Sciatic nerve (tissue), 2 donors: ENCODE measurements at regions not wholly inside any gene's neighbourhood (a gene's known extent, or its start where the extent isn't known, plus 50 kb on each side); places are given as distances from the start of the nearest gene placed in this dataset.

ENCODE experiments used
- ATAC-seq: fragments of 200-7000 bp; cut with Tn5 transposase; one replicate; pipeline ENCODE4 v1.9.1; 2020; ENCODE audit warnings: mild to moderate bottlenecking, moderate library complexity
- DNase-seq: peaks from one replicate; pipeline ENCODE4 v3.0.0-alpha.2; 2020; ENCODE audit warnings: low spot score
- intact Hi-C: fragments of 100-400 bp; cut with DNase I; formaldehyde crosslinking; loops from one replicate; pipeline ENCODE4 v1.14.2; 2022
- donor health status: DM: no; HTN: no; CAD: no.
- donor health status: DM: no; HTN: no; CAD: no.

DNA sequence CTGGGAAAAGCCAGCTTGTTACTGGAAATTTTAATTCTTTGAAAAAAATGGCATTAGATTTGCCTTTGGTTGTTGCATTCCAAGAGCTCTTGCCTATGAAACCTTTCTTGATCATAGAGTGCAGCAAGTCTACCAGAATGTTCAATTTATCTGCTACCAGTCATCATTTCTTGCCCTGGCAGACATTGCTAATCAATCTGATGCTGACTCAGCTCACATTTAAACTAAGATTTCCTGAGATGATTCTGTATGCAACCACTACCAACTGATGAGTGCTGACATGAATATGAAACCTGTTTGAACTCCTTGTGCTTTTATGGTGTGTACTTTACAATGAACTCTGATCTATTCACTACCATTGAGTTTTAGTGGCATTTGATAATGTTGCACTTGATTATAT is 166.5 kb upstream of the SALL1 start:
- intact Hi-C loops: no loop called here
- DNase-seq: no peak
- ATAC-seq: no peak

DNA sequence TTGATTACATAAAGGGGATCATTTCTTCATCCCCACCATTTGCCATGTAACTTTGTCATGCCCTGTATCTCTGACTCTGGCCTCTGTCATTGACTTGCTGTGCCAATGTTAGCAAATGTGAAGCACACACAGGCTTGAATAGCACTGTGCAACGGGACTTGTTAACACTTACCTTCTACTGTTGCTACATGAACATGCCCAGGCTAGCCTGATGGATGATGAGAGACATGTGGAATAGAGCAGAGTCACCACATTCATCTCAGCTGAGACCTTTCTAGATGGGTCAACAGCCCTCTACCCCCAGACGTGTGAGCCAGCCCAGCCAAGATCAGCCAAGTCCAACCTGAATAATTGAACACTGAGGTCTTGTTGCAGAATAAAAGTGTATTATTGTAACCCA is 162.1 kb upstream of the SALL1 start:
- no peak for DNase-seq
- no peak for ATAC-seq

DNA sequence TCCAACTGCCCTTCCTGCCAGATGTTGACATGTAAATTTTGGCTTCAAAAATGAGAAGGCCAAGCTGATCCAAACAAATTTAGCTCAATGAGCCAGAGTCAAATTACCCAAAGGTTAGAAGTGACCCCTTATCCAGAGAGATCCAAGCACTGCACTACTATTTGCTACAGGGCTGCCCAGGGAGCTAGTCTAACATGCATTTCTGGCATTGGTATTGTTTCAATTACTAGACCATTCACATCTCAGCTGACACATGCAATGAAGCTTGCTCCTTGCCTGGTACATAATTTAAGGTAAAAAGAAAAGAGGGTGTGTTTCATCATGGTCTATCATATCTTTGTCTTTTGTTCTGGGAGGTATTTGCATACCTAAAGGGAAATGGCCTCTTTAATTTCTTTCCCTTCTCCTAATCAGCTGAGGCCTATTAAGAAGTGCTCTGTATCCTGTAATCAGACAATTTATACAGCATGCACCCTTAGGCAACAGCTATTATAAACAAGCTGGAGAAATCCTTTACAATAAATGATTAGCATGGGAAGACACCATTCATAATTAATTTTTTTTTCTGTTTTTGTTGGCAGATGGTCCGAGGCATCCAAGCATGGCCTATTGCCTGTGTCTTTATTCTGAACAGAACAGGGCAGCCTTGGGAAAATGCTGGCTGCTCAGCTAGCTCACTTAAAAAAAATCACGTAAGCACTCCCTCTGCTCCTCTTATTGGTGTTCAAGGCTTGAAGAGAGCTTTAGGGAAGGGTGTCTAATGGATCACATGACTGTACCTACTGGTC is 161.5 kb upstream of the SALL1 start:
- DNase-seq (no peak), ATAC-seq (no peak)
- intact Hi-C loops: no loop called here

More for the DNA sequence above, 162.1 kb upstream of the SALL1 start:
- intact Hi-C loops: no loop called here

DNA sequence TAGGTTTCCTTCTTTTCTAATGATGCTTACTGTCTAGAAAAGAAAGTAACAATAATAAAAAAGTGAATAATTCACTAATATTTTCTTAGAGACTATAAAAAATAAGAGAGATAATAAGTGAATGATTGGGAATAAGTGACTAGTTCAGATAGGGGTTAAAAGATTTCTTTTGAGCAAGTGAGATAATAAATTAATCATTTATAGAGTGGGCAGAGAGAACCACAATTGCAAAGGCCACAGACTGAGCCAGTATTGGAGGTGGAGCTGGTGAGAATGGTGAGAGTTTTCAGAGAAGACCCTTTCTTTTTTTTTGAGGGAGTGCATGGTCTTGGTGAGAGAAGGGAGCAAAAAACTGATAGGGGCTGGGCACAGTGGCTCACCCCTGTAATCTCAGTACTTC is 159.1 kb upstream of the SALL1 start:
- intact Hi-C loops: no loop called here
- DNase-seq (no peak), ATAC-seq (no peak)

DNA sequence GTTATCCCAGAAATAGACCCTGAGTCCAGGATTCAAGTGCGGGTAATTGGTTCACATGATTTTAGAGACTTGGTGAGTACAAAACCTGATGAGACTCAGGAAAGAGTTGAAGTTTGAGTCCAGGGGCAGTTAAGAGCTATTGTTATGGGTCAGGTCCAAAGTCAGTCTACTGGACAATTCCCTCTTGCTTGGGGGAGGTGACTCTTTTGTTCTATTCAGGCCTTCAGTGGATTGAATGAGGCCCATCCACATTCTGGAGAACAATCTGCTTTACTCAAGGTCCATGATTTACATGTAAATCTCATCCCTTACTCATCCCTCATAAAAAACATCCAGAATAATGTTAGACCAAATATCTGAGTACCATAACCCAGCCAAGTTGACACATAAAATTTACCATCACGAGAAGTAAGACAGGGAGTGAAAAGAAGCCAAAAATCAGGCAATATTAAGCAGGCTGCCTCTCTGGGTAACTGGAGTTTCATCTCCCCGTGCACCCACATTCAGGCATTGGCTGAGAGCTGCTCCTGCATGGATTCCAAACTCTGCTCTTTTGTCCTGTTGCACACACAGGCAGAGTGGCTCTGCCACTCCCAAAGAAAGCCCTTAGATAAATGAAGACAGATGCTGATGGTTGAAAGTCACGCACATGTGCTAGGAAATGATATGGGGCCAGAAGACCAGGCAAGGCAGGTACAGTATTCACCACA is 156.0 kb upstream of the SALL1 start:
- intact Hi-C loops: no loop called here
- DNase-seq: no peak
- no peak for ATAC-seq

DNA sequence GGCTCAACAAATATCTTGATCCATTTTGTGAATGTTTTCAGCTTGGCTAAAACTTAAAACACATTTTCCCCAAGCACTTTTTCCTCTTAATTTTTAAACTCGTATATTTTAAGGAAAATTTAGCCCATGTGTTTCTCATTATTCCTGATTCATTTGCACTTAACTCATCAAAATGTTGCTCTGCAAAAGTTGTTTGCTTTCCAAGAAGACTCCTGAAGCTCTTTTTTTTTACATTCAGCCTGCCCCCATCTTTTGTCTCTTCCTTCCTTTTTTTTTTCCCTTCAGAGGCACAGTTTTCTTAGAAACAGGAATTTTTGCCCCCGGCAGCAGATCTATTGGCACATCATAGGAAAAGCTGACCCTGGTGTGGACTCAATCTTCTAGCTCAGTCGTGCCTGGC is 155.0 kb upstream of the SALL1 start:
- DNase-seq: no peak
- intact Hi-C loops: no loop called here
- ATAC-seq: no peak

DNA sequence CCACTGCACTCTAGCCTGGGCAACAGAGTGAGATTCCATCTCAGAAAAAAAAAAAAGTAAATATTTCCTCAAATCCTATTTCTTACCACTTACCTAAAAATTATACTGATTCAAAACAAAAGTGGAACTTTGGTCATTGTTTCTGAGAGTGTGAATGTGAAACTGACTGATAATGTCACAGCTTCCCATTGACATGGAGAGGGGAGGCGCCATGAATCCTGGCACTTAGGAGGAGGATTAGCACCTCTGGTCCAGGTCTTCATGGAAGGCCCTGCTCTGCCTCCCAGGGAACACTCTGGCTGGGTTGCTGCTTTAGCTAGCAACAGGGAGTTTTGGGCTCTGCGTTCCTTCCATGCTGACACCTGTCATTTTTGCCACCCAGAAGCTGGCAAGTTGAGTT is 154.3 kb upstream of the SALL1 start:
- DNase-seq: no peak
- intact Hi-C loops: no loop called here
- ATAC-seq: no peak

DNA sequence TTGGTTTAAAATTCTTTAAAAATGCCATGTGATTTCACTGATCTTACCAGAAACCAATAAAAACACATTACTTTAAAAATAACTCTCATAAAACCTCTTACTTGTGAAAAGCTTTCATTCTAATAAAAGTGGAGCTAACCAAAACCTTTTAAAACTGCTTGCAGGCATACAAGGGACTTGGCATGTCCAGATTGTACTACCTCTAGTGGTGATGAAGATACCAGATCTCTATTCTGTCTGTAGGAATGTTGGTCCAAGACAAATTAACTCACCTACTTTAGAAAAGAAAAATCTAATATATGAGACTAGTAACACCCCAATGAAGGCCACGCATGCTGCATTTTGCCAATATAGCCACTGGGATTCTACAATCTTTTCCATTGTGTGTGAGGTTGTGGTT is 151.0 kb upstream of the SALL1 start:
- intact Hi-C loops: no loop called here
- ATAC-seq: no peak

DNA sequence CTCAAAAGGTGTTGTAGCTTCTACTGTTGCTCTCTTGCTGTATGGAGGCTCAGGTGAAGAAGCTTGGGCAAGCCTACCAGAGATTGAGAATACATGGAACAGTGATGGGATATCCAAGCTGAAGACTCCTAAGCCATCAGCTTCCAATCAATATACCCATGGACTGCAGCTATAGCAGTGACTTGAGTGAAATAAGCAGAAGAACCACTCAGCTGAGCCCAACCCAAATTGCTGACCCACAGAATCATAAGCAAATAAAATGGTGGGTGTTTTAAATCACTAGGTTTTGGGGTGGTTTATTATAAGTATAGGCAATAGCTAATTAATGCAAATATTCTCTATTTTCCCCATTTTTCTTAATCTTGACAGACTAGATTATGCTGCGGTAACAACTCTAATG is 147.7 kb upstream of the SALL1 start:
- no peak for DNase-seq
- ATAC-seq: no peak
- intact Hi-C loops: no loop called here

More for the DNA sequence above, 151.0 kb upstream of the SALL1 start:
- DNase-seq: no peak

DNA sequence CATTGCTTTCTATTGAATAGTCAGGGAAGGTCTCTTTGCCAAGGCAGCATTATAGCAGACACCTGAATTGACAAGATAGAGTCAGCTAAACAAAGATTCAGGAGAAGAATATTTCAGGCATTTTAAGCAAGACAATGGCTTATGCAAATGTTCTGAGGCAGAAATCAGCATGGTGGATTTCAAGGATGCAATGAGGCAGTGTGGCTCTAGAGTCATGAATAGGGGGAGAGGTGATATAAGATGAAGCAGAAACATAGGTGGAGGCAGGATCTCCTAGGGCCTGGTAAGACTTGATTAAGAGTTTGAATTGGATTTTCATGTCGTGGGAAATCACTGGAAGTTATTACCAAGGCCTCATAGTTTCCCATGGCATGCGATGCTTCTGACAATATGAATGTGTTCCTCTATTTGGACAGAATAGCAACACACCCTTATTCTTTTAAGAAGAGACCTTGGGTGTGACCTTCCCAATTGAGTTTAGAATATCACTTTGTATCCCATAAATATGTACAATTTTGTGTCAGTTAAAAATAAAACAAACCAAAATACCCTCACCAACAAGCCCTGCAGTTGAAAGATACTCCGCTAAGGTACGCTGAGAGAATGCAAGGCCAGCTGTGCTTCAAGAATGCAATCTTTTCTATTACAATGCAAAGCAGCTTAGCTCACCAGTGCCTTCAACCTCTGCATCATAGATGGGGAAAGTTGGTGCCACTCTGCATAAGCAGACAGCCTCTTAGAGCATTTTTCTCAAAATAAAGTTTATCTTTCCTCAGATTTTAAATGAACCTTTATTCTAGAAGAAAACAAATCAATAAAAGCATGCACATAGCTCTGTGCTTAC is 139.6 kb upstream of the SALL1 start:
- intact Hi-C loops: no loop called here
- no peak for DNase-seq
- ATAC-seq: no peak

DNA sequence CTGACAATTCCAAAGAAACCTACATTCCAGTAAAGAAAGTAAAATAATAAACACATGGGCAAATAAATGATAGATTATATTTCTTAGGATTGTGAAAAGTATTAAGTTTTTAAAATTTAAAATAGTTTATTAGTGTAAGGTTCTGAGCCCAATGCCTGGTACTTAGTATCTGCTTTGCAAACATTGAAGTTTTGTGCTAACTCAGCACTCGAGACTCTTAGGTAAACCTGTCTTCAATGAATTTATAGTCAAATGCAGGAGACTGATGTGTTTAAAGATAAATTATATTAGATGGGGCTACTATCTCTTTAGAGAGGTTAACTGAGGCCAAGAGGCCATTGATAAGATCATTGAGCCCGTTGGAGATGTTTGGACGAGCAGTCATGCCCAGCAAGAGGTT is 138.3 kb upstream of the SALL1 start:
- intact Hi-C loops: no loop called here
- no peak for DNase-seq
- ATAC-seq: no peak

DNA sequence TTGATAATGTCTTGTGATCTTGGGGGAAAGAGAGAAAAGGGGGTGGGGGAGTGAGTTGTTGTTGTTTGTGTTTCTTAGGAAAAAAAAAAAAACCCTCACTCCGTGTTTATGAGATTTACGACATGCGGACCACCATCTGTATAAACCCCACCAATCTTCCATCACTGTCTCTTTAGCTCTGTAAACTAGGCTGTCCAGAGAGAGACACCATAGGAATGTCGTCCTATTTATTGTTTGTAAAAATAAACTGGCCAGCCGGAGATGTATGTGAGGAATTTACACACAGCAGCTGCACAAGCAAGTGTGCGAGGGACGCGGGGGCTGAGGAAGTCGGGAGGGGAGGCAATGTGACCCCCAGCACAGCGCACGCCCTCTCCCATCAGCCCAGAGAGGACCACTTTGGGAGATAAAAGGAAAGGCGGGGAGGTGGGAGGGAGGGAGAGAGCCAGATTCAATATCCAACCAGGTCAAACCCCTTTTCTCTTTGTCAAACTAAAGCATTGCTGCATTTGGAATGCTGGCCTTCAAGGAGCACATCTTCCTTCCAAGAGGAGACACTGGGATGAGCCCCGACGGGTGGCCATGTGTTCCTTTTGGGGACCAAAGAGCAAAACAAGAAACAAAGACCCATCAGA is 136.2 kb upstream of the SALL1 start:
- ATAC-seq: no peak
- intact Hi-C loops: no loop called here
- DNase-seq: no peak

DNA sequence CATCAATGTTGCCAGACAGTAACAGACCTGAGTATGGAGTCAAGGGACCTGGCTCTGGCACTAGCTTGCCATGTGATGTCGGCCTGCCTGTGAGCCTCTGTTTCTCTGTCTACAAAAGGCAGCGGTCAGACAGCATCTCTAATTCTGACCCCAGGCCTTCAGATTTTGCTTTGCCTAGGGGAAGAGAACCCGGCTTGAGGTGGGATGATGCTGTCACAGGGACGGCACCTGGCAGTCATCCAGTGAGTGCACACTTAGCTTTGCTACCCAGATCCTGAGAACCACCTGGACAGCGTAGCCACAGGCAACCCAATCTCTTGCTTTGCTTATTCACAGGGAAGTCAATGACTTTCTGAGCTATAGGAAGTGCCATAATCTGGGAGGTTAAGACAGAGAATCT is 135.2 kb upstream of the SALL1 start:
- ATAC-seq (no peak), DNase-seq (no peak)
- intact Hi-C loops: no loop called here

DNA sequence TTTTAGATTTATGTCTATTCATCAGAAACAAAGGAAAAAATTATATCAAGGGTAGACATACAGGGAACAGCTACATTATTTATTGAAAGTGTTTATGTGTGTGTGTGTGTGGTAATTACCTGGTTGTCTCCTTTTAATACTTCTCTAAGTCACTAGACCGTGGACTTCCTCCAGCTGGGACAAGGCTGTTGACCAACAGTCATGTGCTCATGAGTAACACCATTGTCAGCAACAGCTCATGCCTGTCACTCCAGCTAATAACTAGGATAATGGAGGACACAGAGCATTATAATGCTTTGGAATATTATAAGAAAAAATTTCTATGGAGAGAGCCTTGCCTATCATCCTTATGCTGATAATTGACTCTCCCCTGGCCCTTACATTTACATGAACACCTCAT is 125.3 kb upstream of the SALL1 start:
- ATAC-seq: no peak
- intact Hi-C loops: no loop called here

DNA sequence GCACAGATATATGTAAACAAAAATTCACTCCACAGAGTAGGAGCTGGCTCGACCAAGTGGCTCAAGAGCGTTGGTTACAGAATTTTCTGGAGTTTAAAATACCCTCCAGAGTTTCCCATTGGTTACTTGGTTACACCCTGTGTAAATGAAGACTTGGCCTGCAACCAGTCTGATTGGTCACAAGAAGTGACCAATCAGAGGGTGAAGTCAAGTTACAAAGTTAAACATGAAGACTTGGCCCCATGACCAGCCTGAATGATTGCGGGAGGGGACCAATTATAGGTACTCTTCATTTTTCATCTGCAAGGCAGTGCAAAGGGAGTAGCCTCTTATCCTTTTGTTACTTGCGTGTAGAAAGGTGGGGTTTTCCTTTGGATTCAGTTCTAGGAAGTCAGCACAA is 121.3 kb upstream of the SALL1 start:
- DNase-seq (no peak), ATAC-seq (no peak)
- intact Hi-C loops: no loop called here

More for the DNA sequence above, 125.3 kb upstream of the SALL1 start:
- DNase-seq: no peak

DNA sequence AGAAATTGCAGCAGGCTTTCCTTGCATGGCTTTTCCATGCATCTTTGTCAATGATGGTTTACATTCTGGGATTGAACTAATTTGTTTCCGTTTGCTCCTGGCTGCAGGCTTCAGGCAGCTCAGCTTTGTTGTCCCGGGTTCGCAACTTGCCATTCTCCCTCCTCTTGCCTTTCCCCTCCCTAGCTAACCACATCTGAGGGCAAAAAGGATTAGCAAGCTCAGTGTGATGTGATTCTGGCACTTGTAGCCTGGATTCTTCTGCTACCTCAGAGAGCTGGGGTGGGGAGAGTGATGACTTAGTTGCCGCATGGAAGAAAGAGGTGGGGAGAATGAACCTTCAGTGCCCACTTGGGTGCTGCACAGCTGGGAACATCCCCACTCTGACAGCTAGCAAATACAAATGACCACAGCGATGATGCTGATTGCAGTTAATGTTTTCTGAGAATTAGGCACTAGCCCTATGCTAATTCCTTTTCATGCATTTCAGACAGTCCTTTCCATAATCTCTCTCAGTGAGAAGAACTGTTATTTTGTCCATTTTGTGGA is 120.2 kb upstream of the SALL1 start:
- DNase-seq: no peak
- no peak for ATAC-seq
- intact Hi-C loops: no loop called here

DNA sequence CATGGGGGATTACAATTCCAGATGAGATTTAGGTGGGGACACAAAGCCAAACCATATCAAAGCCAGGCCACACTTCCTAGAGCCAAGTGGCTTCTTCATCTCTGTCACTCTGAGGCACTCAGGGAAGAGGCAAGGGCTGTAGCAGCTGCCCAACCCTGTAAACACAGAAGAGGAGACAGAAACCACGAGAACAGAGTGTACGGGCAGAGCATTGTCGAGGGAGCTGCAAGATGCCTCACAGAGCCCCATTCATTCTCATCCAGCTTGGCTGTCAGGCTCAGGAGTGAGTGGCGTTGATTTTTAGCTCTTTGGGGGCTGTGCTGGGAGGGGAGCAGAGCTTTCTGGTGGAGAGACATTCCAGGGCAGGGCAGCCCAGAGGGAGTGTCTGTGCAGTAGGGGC is 117.2 kb upstream of the SALL1 start:
- no peak for DNase-seq
- peak; percentile 88 for ATAC-seq
- intact Hi-C loops: no loop called here

DNA sequence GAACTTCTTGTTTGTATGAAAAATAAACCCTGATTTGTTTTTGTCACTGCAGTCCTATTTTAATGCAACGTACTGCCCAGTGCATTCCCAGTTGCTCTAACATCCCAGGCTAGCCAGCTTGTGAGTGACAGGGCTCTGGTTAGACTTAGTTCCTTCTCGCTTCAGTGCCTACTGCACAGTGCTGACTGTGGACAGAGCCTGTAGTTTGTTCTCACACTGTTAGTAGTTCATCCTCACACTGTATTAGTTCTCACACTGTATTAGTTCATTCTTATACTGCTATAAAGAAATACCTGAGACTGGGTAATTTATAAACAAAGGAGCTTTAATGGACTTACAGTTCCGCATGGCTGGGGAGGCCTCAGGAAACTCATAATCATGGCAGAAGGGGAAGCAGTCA is 116.6 kb upstream of the SALL1 start:
- intact Hi-C loops: no loop called here
- no peak for ATAC-seq
- DNase-seq: no peak

DNA sequence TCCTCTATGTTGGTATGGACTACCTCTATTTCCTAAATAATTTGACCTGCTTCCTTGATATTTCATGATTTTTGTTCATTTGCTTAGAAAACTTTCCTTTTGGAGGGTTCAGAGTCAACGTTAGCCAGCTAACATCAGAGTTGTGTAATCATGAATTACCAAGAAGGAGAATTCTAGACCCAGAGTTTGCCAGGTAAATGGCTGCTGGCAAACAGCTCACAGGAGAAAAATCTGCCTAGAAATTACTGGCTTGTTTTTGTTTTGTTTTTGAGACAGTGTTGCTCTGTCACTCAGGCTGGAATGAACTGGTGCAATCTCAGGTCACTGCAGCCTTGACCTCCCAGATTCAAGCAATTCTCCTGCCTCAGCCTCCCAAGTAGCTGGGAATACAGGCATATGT is 111.4 kb upstream of the SALL1 start:
- ATAC-seq (no peak), DNase-seq (no peak)
- intact Hi-C loops: no loop called here
